ENCODE measurements at regions not wholly inside any gene's neighbourhood (a gene's known extent, or its start where the extent isn't known, plus 50 kb on each side); places are given as distances from the start of the nearest gene placed in this dataset.

DNA sequence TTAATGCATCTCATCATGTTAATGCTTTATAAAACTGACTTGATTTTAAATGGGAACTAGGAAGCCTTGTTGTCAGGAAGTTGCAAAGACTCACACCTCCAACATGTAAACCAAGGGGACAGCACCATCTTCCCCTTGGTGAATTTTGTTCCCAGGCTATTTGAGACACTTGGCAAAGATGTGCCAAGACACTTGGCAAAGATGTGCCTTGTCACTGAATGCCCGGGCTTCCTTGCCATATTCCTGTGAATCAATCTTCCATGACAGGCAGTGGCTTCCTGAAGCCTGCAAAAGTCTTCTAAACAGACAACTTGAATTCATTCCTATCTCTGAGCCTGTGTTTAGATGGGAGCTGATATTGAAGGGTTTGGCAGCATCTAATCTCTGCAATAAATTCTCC lies 465.4 kb upstream of the C16orf82 start:
- H3K36me3 ChIP-seq (ENCODE audit: low read depth), result no peaks in the 10 kb centered on the region
- DNase-seq (ENCODE audit: low spot score), result no peak

DNA sequence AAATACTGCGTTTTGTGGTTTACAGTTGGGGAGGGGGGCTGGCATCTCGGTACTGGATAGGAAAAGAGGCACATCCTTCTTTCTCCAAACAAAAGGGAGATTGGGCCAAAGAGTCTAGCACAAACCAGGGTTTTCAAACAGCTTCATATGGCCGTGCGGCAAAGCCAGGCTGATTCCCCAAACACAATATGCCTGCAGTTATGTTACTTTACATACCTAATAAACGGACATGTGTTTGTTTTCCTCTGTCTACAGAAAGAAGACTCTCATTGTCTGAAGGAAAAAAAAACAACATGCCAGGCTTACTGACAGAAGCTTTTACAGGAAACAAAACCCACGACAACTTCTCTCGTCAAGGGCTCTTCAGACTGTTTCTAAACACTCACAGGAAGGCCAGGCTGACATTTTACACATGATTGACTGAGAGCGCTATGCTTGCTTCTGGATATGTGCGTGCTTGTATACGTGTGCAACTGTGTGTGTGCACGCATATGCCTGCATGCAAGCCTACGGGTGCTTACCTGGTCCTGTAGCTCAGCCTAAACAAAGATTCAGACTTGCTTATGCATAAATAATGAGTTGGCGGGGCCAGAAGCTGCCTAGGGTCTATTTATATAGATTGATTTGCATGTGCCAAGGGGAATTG lies 461.0 kb upstream of the C16orf82 start:
- DNase-seq (ENCODE audit: low spot score) (no peak), ATAC-seq (ENCODE audit: low read depth) (no peak)
- no peak overlapping the region for H3K27ac ChIP-seq (ENCODE audit: poor library complexity, severe bottlenecking)
- TF ChIP-seq CTCF (IDR thresholded peaks at IDR 0.05; ENCODE audit: poor library complexity, severe bottlenecking), result no peak
- H3K27me3 ChIP-seq (ENCODE audit: insufficient read depth, poor library complexity, severe bottlenecking), result no peaks in the 10 kb centered on the region
- no peaks in the 10 kb centered on the region for H3K36me3 ChIP-seq (ENCODE audit: low read depth)
- H3K4me3 ChIP-seq (ENCODE audit: severe bottlenecking), result no peak overlapping the region
- H3K4me1 ChIP-seq (ENCODE audit: insufficient read depth, poor library complexity, severe bottlenecking), result no peaks in the 10 kb centered on the region
- H3K9me3 ChIP-seq (ENCODE audit: severe bottlenecking), result no peaks in the 10 kb centered on the region

More for the DNA sequence above, 465.4 kb upstream of the C16orf82 start:
- no peak for ATAC-seq (ENCODE audit: low read depth)
- no peaks in the 10 kb centered on the region for H3K4me1 ChIP-seq (ENCODE audit: insufficient read depth, poor library complexity, severe bottlenecking)
- H3K9me3 ChIP-seq (ENCODE audit: severe bottlenecking), result no peaks in the 10 kb centered on the region
- H3K27me3 ChIP-seq (ENCODE audit: insufficient read depth, poor library complexity, severe bottlenecking), result no peaks in the 10 kb centered on the region
- TF ChIP-seq CTCF (IDR thresholded peaks at IDR 0.05; ENCODE audit: poor library complexity, severe bottlenecking), result no peak
- H3K27ac ChIP-seq (ENCODE audit: poor library complexity, severe bottlenecking), result no peak overlapping the region
- no peak overlapping the region for H3K4me3 ChIP-seq (ENCODE audit: severe bottlenecking)

DNA sequence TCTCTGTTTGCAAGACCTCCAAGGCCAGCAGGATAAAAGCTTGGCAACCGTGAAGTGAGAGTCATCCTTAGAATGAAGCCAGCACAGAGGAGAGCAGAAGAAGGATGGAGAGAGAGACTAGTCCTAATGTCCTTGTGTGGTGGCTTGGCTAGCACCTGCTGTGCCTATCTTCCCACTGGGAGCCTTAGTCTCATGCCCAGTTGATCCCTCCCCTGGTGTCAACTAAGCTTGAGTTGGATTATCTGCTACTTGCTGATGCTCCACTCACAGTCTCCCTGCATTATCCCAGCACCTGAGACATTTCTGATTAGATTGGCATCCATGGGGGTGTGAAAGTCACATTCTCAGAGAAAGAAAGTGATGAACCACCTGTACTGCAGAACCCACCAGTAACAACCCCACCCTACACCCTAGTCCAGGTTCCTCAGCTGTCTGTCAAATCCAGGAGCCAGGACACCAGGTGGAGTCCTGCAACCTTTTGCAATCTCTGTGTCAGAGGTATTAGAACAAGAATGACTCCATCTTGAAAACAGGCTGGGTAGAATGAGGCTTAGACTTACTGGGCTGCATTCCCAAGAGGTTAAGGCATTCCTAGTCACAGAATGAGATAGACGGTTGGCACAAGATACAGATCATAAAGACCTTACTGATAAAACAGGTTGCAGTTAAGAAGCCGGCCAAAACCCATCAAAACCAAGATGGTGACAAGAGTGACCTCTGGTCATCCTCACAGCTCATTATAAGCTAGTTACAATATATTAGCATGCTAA lies 460.2 kb upstream of the C16orf82 start:
- H3K4me3 ChIP-seq (ENCODE audit: severe bottlenecking), result no peak overlapping the region
- H3K27me3 ChIP-seq (ENCODE audit: insufficient read depth, poor library complexity, severe bottlenecking), result no peaks in the 10 kb centered on the region
- no peak for TF ChIP-seq CTCF (IDR thresholded peaks at IDR 0.05; ENCODE audit: poor library complexity, severe bottlenecking)
- H3K4me1 ChIP-seq (ENCODE audit: insufficient read depth, poor library complexity, severe bottlenecking), result no peaks in the 10 kb centered on the region
- no peak overlapping the region for H3K27ac ChIP-seq (ENCODE audit: poor library complexity, severe bottlenecking)
- ATAC-seq (ENCODE audit: low read depth), result no peak
- no peaks in the 10 kb centered on the region for H3K36me3 ChIP-seq (ENCODE audit: low read depth)
- no peaks in the 10 kb centered on the region for H3K9me3 ChIP-seq (ENCODE audit: severe bottlenecking)
- DNase-seq (ENCODE audit: low spot score), result no peak

DNA sequence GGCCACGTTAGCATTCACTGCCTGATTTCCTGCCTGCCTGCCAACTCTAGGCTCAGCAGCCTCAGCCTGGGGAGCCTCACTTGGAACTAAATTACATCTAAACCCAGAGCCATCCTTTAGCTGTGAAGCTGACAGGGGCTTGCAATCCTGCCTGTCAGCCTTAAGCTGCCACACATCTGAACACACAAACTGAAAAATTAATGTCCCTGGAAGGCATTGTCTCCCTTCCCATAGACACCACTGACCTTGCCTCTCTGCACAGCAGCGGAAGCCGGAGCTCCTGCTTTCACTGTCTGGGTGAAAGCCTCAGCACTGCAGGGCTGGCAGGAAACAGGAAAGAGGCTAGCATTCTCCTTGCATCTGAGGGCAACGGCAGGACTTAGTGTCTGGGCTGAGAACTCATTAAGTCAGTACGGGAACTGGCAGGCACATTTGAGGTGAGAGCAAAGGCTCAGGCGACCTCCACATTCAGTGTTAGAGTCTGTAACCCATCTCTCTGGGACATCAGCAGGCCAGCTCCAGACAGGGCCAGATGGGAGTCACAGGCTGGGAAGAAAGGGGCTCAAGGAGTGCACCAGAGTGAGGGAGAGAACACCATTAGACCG lies 452.4 kb upstream of the C16orf82 start:
- ATAC-seq (ENCODE audit: low read depth) (no peak), DNase-seq (ENCODE audit: low spot score) (no peak)
- H3K27ac ChIP-seq (ENCODE audit: poor library complexity, severe bottlenecking), result no peak overlapping the region
- no peaks in the 10 kb centered on the region for H3K36me3 ChIP-seq (ENCODE audit: low read depth)
- no peak overlapping the region for H3K4me3 ChIP-seq (ENCODE audit: severe bottlenecking)
- no peaks in the 10 kb centered on the region for H3K27me3 ChIP-seq (ENCODE audit: insufficient read depth, poor library complexity, severe bottlenecking)
- H3K4me1 ChIP-seq (ENCODE audit: insufficient read depth, poor library complexity, severe bottlenecking), result no peaks in the 10 kb centered on the region
- TF ChIP-seq CTCF (IDR thresholded peaks at IDR 0.05; ENCODE audit: poor library complexity, severe bottlenecking), result no peak
- no peaks in the 10 kb centered on the region for H3K9me3 ChIP-seq (ENCODE audit: severe bottlenecking)

Data from RWPE2 (cell line).